Fibroblast of peridontal ligament (primary cell): ENCODE measurements at regions not wholly inside any gene's neighbourhood (a gene's known extent, or its start where the extent isn't known, plus 50 kb on each side); places are given as distances from the start of the nearest gene placed in this dataset.

ENCODE experiments used
- DNase-seq: peaks from one replicate; pipeline ENCODE4 v3.0.0-alpha.2; 2010; ENCODE audit errors: extremely low read depth

- DNase-seq = no peak
These were observed 69.5 kb upstream of the SSX2IP start for GRCh38 chr1:84759756-84760155.

- DNase-seq = peak; percentile 41
These were observed 68.8 kb upstream of the SSX2IP start for GRCh38 chr1:84758968-84759491.

GRCh38 chr1:84758476-84758875 lies 68.2 kb upstream of the SSX2IP start:
- DNase-seq = no peak

- DNase-seq = no peak
These were observed 67.0 kb upstream of the SSX2IP start for GRCh38 chr1:84757301-84757700.

- DNase-seq = peak; percentile 28
These were observed 66.3 kb upstream of the SSX2IP start for GRCh38 chr1:84756455-84757082.

- no peak for DNase-seq
These were observed 65.7 kb upstream of the SSX2IP start for GRCh38 chr1:84756001-84756400.

GRCh38 chr1:84755216-84755615 lies 65.0 kb upstream of the SSX2IP start:
- DNase-seq = no peak

GRCh38 chr1:84754386-84754703 lies 64.1 kb upstream of the SSX2IP start:
- DNase-seq = no peak

- peak; percentile 87 for DNase-seq
These were observed 63.5 kb upstream of the SSX2IP start for GRCh38 chr1:84753516-84754385.

GRCh38 chr1:84750110-84750730 lies 60.0 kb upstream of the SSX2IP start:
- DNase-seq = no peak

- DNase-seq = no peak
These were observed 59.2 kb upstream of the SSX2IP start for GRCh38 chr1:84749427-84749826.

- no peak for DNase-seq
These were observed 58.1 kb upstream of the SSX2IP start for GRCh38 chr1:84748364-84748763.

GRCh38 chr1:84745857-84746256 lies 55.6 kb upstream of the SSX2IP start:
- DNase-seq = no peak

- no peak for DNase-seq
These were observed 53.6 kb upstream of the SSX2IP start for GRCh38 chr1:84743896-84744295.

- no peak for DNase-seq
These were observed 52.4 kb upstream of the SSX2IP start for GRCh38 chr1:84742653-84743052.

GRCh38 chr1:84740050-84740714 lies 49.9 kb upstream of the SSX2IP start:
- DNase-seq = no peak
